ENCODE measurements at regions not wholly inside any gene's neighbourhood (a gene's known extent, or its start where the extent isn't known, plus 50 kb on each side); places are given as distances from the start of the nearest gene placed in this dataset.

- TF ChIP-seq YY1 (IDR thresholded peaks at IDR 0.05; ENCODE audit: insufficient read depth, insufficient read length) (no peak), ZNF274 (IDR thresholded peaks at IDR 0.05; ENCODE audit: low read depth, low read length) (no peak), SUZ12 (IDR thresholded peaks at IDR 0.05; ENCODE audit: extremely low read depth, insufficient read depth, insufficient read length) (no peak)
- DNase-seq (ENCODE audit: low read depth, low spot score), result no peak
These were observed 254.1 kb upstream of the RXFP2 start for GRCh38 chr13:31485183-31485582.

GRCh38 chr13:31485651-31486051, 253.7 kb upstream of the RXFP2 start:
- Histone ChIP-seq H3K36me3 (ENCODE audit: insufficient read depth, insufficient read length, low read length) (no peaks in the 10 kb centered on the region), H3K4me3 (ENCODE audit: insufficient read length, low read depth) (no peak overlapping the region), H3K9me3 (ENCODE audit: insufficient read depth, low read length) (no peaks in the 10 kb centered on the region), H3K27me3 (ENCODE audit: insufficient read depth, insufficient read length) (no peaks in the 10 kb centered on the region), H3K4me1 (ENCODE audit: insufficient read depth, insufficient read length) (no peaks in the 10 kb centered on the region), H3K9ac (ENCODE audit: insufficient read length, low read depth) (no peak overlapping the region)
- DNase-seq (ENCODE audit: low read depth, low spot score), result no peak
- TF ChIP-seq ZNF274 (IDR thresholded peaks at IDR 0.05; ENCODE audit: low read depth, low read length) (no peak), YY1 (IDR thresholded peaks at IDR 0.05; ENCODE audit: insufficient read depth, insufficient read length) (no peak), SUZ12 (IDR thresholded peaks at IDR 0.05; ENCODE audit: extremely low read depth, insufficient read depth, insufficient read length) (no peak)

More at GRCh38 chr13:31485183-31485582, 254.1 kb upstream of the RXFP2 start:
- no peaks in the 10 kb centered on the region for H3K36me3 ChIP-seq (ENCODE audit: insufficient read depth, insufficient read length, low read length)
- H3K4me3 ChIP-seq (ENCODE audit: insufficient read length, low read depth), result no peak overlapping the region
- no peaks in the 10 kb centered on the region for H3K27me3 ChIP-seq (ENCODE audit: insufficient read depth, insufficient read length)
- H3K9me3 ChIP-seq (ENCODE audit: insufficient read depth, low read length), result no peaks in the 10 kb centered on the region
- H3K9ac ChIP-seq (ENCODE audit: insufficient read length, low read depth), result no peak overlapping the region
- no peaks in the 10 kb centered on the region for H3K4me1 ChIP-seq (ENCODE audit: insufficient read depth, insufficient read length)

- H3K9me3 ChIP-seq (ENCODE audit: insufficient read depth, low read length), result peaks cover 7% of the 10 kb centered on the region; the same call in 1 of the 2 replicates
- no peak overlapping the region for H3K9ac ChIP-seq (ENCODE audit: insufficient read length, low read depth)
- no peaks in the 10 kb centered on the region for H3K27me3 ChIP-seq (ENCODE audit: insufficient read depth, insufficient read length)
- H3K4me1 ChIP-seq (ENCODE audit: insufficient read depth, insufficient read length), result no peaks in the 10 kb centered on the region
- no peak overlapping the region for H3K4me3 ChIP-seq (ENCODE audit: insufficient read length, low read depth)
- DNase-seq (ENCODE audit: low read depth, low spot score), result no peak
- H3K36me3 ChIP-seq (ENCODE audit: insufficient read depth, insufficient read length, low read length), result no peaks in the 10 kb centered on the region
- TF ChIP-seq YY1 (IDR thresholded peaks at IDR 0.05; ENCODE audit: insufficient read depth, insufficient read length), result no peak
- TF ChIP-seq SUZ12 (IDR thresholded peaks at IDR 0.05; ENCODE audit: extremely low read depth, insufficient read depth, insufficient read length), result no peak
- no peak for TF ChIP-seq ZNF274 (IDR thresholded peaks at IDR 0.05; ENCODE audit: low read depth, low read length)
These were observed 244.0 kb upstream of the RXFP2 start for GRCh38 chr13:31495336-31495735.

- Histone ChIP-seq H3K9me3 (ENCODE audit: insufficient read depth, low read length) (peaks cover 7% of the 10 kb centered on the region; the same call in 1 of the 2 replicates), H3K4me1 (ENCODE audit: insufficient read depth, insufficient read length) (no peaks in the 10 kb centered on the region), H3K4me3 (ENCODE audit: insufficient read length, low read depth) (no peak overlapping the region), H3K36me3 (ENCODE audit: insufficient read depth, insufficient read length, low read length) (no peaks in the 10 kb centered on the region), H3K27me3 (ENCODE audit: insufficient read depth, insufficient read length) (no peaks in the 10 kb centered on the region), H3K9ac (ENCODE audit: insufficient read length, low read depth) (no peak overlapping the region)
- TF ChIP-seq SUZ12 (IDR thresholded peaks at IDR 0.05; ENCODE audit: extremely low read depth, insufficient read depth, insufficient read length) (no peak), YY1 (IDR thresholded peaks at IDR 0.05; ENCODE audit: insufficient read depth, insufficient read length) (no peak), ZNF274 (IDR thresholded peaks at IDR 0.05; ENCODE audit: low read depth, low read length) (no peak)
- DNase-seq (ENCODE audit: low read depth, low spot score), result no peak
These were observed 240.1 kb upstream of the RXFP2 start for GRCh38 chr13:31499274-31499673.

- no peaks in the 10 kb centered on the region for H3K27me3 ChIP-seq (ENCODE audit: insufficient read depth, insufficient read length)
- DNase-seq (ENCODE audit: low read depth, low spot score), result no peak
- H3K9ac ChIP-seq (ENCODE audit: insufficient read length, low read depth), result no peak overlapping the region
- H3K36me3 ChIP-seq (ENCODE audit: insufficient read depth, insufficient read length, low read length), result no peaks in the 10 kb centered on the region
- H3K4me3 ChIP-seq (ENCODE audit: insufficient read length, low read depth), result no peak overlapping the region
- no peaks in the 10 kb centered on the region for H3K4me1 ChIP-seq (ENCODE audit: insufficient read depth, insufficient read length)
- TF ChIP-seq ZNF274 (IDR thresholded peaks at IDR 0.05; ENCODE audit: low read depth, low read length) (no peak), YY1 (IDR thresholded peaks at IDR 0.05; ENCODE audit: insufficient read depth, insufficient read length) (no peak), SUZ12 (IDR thresholded peaks at IDR 0.05; ENCODE audit: extremely low read depth, insufficient read depth, insufficient read length) (no peak)
- peaks cover 7% of the 10 kb centered on the region; the same call in 1 of the 2 replicates for H3K9me3 ChIP-seq (ENCODE audit: insufficient read depth, low read length)
These were observed 235.7 kb upstream of the RXFP2 start for GRCh38 chr13:31503626-31504025.

GRCh38 chr13:31504918-31505317, 234.4 kb upstream of the RXFP2 start:
- TF ChIP-seq SUZ12 (IDR thresholded peaks at IDR 0.05; ENCODE audit: extremely low read depth, insufficient read depth, insufficient read length) (no peak), ZNF274 (IDR thresholded peaks at IDR 0.05; ENCODE audit: low read depth, low read length) (no peak), YY1 (IDR thresholded peaks at IDR 0.05; ENCODE audit: insufficient read depth, insufficient read length) (no peak)
- no peak overlapping the region for H3K9ac ChIP-seq (ENCODE audit: insufficient read length, low read depth)
- no peak for DNase-seq (ENCODE audit: low read depth, low spot score)
- no peaks in the 10 kb centered on the region for H3K27me3 ChIP-seq (ENCODE audit: insufficient read depth, insufficient read length)
- no peaks in the 10 kb centered on the region for H3K36me3 ChIP-seq (ENCODE audit: insufficient read depth, insufficient read length, low read length)
- H3K4me1 ChIP-seq (ENCODE audit: insufficient read depth, insufficient read length), result no peaks in the 10 kb centered on the region
- no peak overlapping the region for H3K4me3 ChIP-seq (ENCODE audit: insufficient read length, low read depth)
- peaks cover under 1% of the 10 kb centered on the region; the same call in 1 of the 2 replicates for H3K9me3 ChIP-seq (ENCODE audit: insufficient read depth, low read length)

- DNase-seq (ENCODE audit: low read depth, low spot score), result no peak
- no peak for TF ChIP-seq SUZ12 (IDR thresholded peaks at IDR 0.05; ENCODE audit: extremely low read depth, insufficient read depth, insufficient read length)
- TF ChIP-seq YY1 (IDR thresholded peaks at IDR 0.05; ENCODE audit: insufficient read depth, insufficient read length), result no peak
- TF ChIP-seq ZNF274 (IDR thresholded peaks at IDR 0.05; ENCODE audit: low read depth, low read length), result no peak
- Histone ChIP-seq H3K36me3 (ENCODE audit: insufficient read depth, insufficient read length, low read length) (no peaks in the 10 kb centered on the region), H3K4me1 (ENCODE audit: insufficient read depth, insufficient read length) (no peaks in the 10 kb centered on the region), H3K4me3 (ENCODE audit: insufficient read length, low read depth) (no peak overlapping the region), H3K9me3 (ENCODE audit: insufficient read depth, low read length) (no peaks in the 10 kb centered on the region), H3K9ac (ENCODE audit: insufficient read length, low read depth) (no peak overlapping the region), H3K27me3 (ENCODE audit: insufficient read depth, insufficient read length) (no peaks in the 10 kb centered on the region)
These were observed 227.0 kb upstream of the RXFP2 start for GRCh38 chr13:31512331-31512730.
